ENCODE measurements at regions not wholly inside any gene's neighbourhood (a gene's known extent, or its start where the extent isn't known, plus 50 kb on each side); places are given as distances from the start of the nearest gene placed in this dataset.

DNA sequence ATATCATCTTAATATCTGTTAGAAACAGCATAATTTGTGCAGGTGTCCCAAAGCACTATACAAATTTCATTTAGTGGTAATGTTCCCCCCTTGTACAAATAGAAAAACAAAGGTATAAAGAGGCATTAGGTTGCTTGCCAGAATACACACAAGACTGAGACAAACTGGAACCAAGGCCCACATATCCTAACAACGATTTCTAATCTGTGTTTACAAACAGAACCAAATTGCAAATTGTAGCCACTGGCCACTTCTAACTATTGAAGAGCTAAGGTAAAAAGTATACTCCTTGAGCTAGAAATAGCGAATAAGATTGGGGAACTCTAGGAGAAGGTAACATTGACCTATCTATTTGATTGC is 526.1 kb downstream of the KLF12 start:
- dilution Hi-C loops (cut with HindIII; ENCODE audit: low sequenced_read_pairs, unreplicated experiment) (no loop called here), in situ Hi-C loops (cut with MboI; ENCODE audit: low sequenced_read_pairs) (no loop called here), intact Hi-C loops (cut with micrococcal nuclease) (no loop called here)
- Histone ChIP-seq H3K27me3 (ENCODE audit: control insufficient read depth, insufficient read depth, low read length) (no peaks in the 10 kb centered on the region; the same call in 1 of the 2 replicates), H3K4me1 (ENCODE audit: control insufficient read depth, insufficient read depth, low read length) (no peaks in the 10 kb centered on the region), H2BK120ac (ENCODE audit: low read depth, low read length) (no peak overlapping the region), H2AFZ (replicated peaks; ENCODE audit: low read length, poor library complexity) (no peak overlapping the region), H3K9ac (ENCODE audit: low read depth, low read length) (no peak overlapping the region), H4K91ac (ENCODE audit: insufficient read depth, low read depth, low read length) (no peak overlapping the region), H3K23ac (ENCODE audit: low read depth, low read length) (no peak overlapping the region), H4K5ac (ENCODE audit: low read depth, low read length) (no peak overlapping the region), H3K14ac (replicated peaks; ENCODE audit: low read depth, low read length) (no peak overlapping the region), H3K18ac (ENCODE audit: low read depth, low read length) (no peak overlapping the region), H4K8ac (ENCODE audit: low read depth in 2 of 2, low read length in 2 of 2) (no peak overlapping the region), H2AK9ac (replicated peaks; ENCODE audit: low read depth, low read length, poor library complexity) (no peak overlapping the region), H3K9me1 (ENCODE audit: insufficient read depth, low read length) (no peaks in the 10 kb centered on the region), H3K4me3 (ENCODE audit: insufficient read depth, low read depth, low read length) (no peak overlapping the region), H2BK5ac (ENCODE audit: low read depth, low read length, poor library complexity, severe bottlenecking) (no peak overlapping the region), H3K27ac (ENCODE audit: insufficient read depth, low read length) (no peak overlapping the region), H3K56ac (ENCODE audit: extremely low read depth, insufficient read depth, low read length) (no peak overlapping the region), H2BK15ac (ENCODE audit: low read depth, low read length) (no peak overlapping the region), H3K79me1 (ENCODE audit: low read depth in 1 of 2, low read length in 2 of 2) (no peaks in the 10 kb centered on the region), H4K20me1 (ENCODE audit: insufficient read depth, low read length) (no peaks in the 10 kb centered on the region), H2BK20ac (ENCODE audit: low read depth, low read length) (no peak overlapping the region), H3K4ac (ENCODE audit: low read depth, low read length) (no peak overlapping the region), H2AK5ac (ENCODE audit: low read depth, low read length) (no peak overlapping the region), H3K36me3 (ENCODE audit: control insufficient read depth, insufficient read depth, low read length) (no peaks in the 10 kb centered on the region), H3K9me3 (ENCODE audit: control insufficient read depth, insufficient read depth, low read length) (peaks cover 2% of the 10 kb centered on the region), H3K4me2 (ENCODE audit: low read depth, low read length) (no peak overlapping the region)
- no TSS peak for BruUV-seq (replicated peaks)
- ChIA-PET POLR2A (ENCODE audit: unreplicated experiment) (no interaction called here), CTCF (no interaction called here)
- ATAC-seq (ENCODE audit: low read depth) (no peak), DNase-seq (no peak)
- no CpG with 5 or more reads among the region's 2 CpGs for WGBS, 2 experiments (ENCODE audit: extremely low coverage in 2 of 2, insufficient read length in 1 of 2)
- TF ChIP-seq, protein P1, sequence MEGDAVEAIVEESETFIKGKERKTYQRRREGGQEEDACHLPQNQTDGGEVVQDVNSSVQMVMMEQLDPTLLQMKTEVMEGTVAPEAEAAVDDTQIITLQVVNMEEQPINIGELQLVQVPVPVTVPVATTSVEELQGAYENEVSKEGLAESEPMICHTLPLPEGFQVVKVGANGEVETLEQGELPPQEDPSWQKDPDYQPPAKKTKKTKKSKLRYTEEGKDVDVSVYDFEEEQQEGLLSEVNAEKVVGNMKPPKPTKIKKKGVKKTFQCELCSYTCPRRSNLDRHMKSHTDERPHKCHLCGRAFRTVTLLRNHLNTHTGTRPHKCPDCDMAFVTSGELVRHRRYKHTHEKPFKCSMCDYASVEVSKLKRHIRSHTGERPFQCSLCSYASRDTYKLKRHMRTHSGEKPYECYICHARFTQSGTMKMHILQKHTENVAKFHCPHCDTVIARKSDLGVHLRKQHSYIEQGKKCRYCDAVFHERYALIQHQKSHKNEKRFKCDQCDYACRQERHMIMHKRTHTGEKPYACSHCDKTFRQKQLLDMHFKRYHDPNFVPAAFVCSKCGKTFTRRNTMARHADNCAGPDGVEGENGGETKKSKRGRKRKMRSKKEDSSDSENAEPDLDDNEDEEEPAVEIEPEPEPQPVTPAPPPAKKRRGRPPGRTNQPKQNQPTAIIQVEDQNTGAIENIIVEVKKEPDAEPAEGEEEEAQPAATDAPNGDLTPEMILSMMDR (conservative IDR thresholded peaks at IDR 0.05; ENCODE audit: low read depth, low read length) = no peak
- TF ChIP-seq NFE2L2 (IDR thresholded peaks at IDR 0.05; ENCODE audit: low read depth, low read length) (no peak), ELK1 (IDR thresholded peaks at IDR 0.05; ENCODE audit: borderline replicate concordance, low read depth, low read length) (no peak), RFX5 (IDR thresholded peaks at IDR 0.05; ENCODE audit: low read depth, low read length) (no peak), POLR2A (IDR thresholded peaks at IDR 0.05; ENCODE audit: low read depth, low read length) (no peak)
- TF ChIP-seq, protein P2, sequence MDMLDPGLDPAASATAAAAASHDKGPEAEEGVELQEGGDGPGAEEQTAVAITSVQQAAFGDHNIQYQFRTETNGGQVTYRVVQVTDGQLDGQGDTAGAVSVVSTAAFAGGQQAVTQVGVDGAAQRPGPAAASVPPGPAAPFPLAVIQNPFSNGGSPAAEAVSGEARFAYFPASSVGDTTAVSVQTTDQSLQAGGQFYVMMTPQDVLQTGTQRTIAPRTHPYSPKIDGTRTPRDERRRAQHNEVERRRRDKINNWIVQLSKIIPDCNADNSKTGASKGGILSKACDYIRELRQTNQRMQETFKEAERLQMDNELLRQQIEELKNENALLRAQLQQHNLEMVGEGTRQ (IDR thresholded peaks at IDR 0.05; ENCODE audit: low read depth, low read length) = no peak
